Liver (tissue), 8 donors: ENCODE measurements at regions not wholly inside any gene's neighbourhood (a gene's known extent, or its start where the extent isn't known, plus 50 kb on each side); places are given as distances from the start of the nearest gene placed in this dataset.

Experiments
- DNase-seq: peaks from one replicate; pipeline ENCODE4 v3.0.0-alpha.2; 2017; ENCODE audit warnings: low spot score
- H3K27ac ChIP-seq, 2 donors: one replicate each; pipeline ENCODE4 v1.7.0; 2013; ENCODE audit warnings: inconsistent platforms in 2 of 2, low read length in 2 of 2, control low read depth in 1 of 2, low read depth in 1 of 2, mild to moderate bottlenecking in 1 of 2
- H3K27me3 ChIP-seq, 4 donors: one replicate each; pipeline versions ENCODE4 v1.6.1 to v1.7.0; 2013; ENCODE audit warnings: low read length in 3 of 4, inconsistent platforms in 1 of 4, mild to moderate bottlenecking in 1 of 4, moderate library complexity in 1 of 4; ENCODE audit not compliant: control insufficient read depth in 4 of 4, insufficient read depth in 4 of 4
- H3K36me3 ChIP-seq, 4 donors: one replicate each; pipeline versions ENCODE4 v1.6.1 to v1.7.0; 2013; ENCODE audit warnings: low read length in 3 of 4, mild to moderate bottlenecking in 3 of 4, low read depth in 1 of 4, moderate library complexity in 1 of 4; ENCODE audit not compliant: control insufficient read depth in 4 of 4, insufficient read depth in 3 of 4
- H3K4me1 ChIP-seq, 4 donors: one replicate each; pipeline versions ENCODE4 v1.6.1 to v1.7.0; 2013; ENCODE audit warnings: low read length in 3 of 4, mild to moderate bottlenecking in 3 of 4, moderate library complexity in 1 of 4; ENCODE audit not compliant: control insufficient read depth in 4 of 4, insufficient read depth in 4 of 4
- H3K4me3 ChIP-seq, 3 donors: one replicate each; pipeline versions ENCODE4 v1.6.1 to v1.7.0; 2013; ENCODE audit warnings: low read length in 3 of 3, control low read depth in 1 of 3, low read depth in 1 of 3, mild to moderate bottlenecking in 1 of 3
- H3K9ac ChIP-seq, 2 donors: one replicate each; pipeline ENCODE4 v1.7.0; 2013; ENCODE audit warnings: low read length in 2 of 2, mild to moderate bottlenecking in 2 of 2, moderate library complexity in 2 of 2, control low read depth in 1 of 2, low read depth in 1 of 2
- H3K9me3 ChIP-seq, 4 donors: one replicate each; pipeline versions ENCODE4 v1.6.1 to v1.7.0; 2013; ENCODE audit warnings: low read length in 3 of 4; ENCODE audit not compliant: control insufficient read depth in 4 of 4
- ATF3 ChIP-seq: IDR thresholded peaks from 2 replicates; pipeline ENCODE4 v1.6.1; 2016; ENCODE audit warnings: antibody characterized with exemption
- CTCF ChIP-seq: fragments of 150-350 bp; IDR thresholded peaks from 2 replicates; pipeline ENCODE4 v1.5.1; 2017; ENCODE audit warnings: improper control_type of control experiment, low read depth, low read length; ENCODE audit not compliant: missing input control
- EGR1 ChIP-seq, 2 donors: IDR thresholded peaks; 2 replicates each; pipeline ENCODE4 v1.6.1; 2016 to 2018; ENCODE audit warnings: antibody characterized with exemption in 2 of 2, low read depth in 2 of 2
- FOXA1 ChIP-seq: IDR thresholded peaks from 2 replicates; pipeline ENCODE4 v1.6.1; 2016; ENCODE audit warnings: antibody characterized with exemption
- FOXA2 ChIP-seq: IDR thresholded peaks from 2 replicates; pipeline ENCODE4 v1.6.1; 2016; ENCODE audit warnings: antibody characterized with exemption
- GABPA ChIP-seq, 2 donors: IDR thresholded peaks in 1 of 2; conservative IDR thresholded peaks in 1 of 2; 2 replicates each; pipeline ENCODE4 v1.6.1; 2016; ENCODE audit warnings: antibody characterized with exemption in 2 of 2, mild to moderate bottlenecking in 1 of 2, moderate library complexity in 1 of 2
- HNF4A ChIP-seq, 2 donors: conservative IDR thresholded peaks; 2 replicates each; pipeline ENCODE4 v1.6.1; 2016; ENCODE audit warnings: antibody characterized with exemption in 2 of 2, mild to moderate bottlenecking in 2 of 2
- HNF4G ChIP-seq: IDR thresholded peaks from 2 replicates; pipeline ENCODE4 v1.6.1; 2016; ENCODE audit warnings: antibody characterized with exemption
- JUND ChIP-seq, 2 donors: IDR thresholded peaks; 2 replicates each; pipeline ENCODE4 v1.6.1; 2016; ENCODE audit warnings: antibody characterized with exemption in 2 of 2
- NR2F2 ChIP-seq: IDR thresholded peaks from 2 replicates; pipeline ENCODE4 v1.6.1; 2016; ENCODE audit warnings: antibody characterized with exemption
- RAD21 ChIP-seq, 2 donors: IDR thresholded peaks; 2 replicates each; pipeline ENCODE4 v1.6.1; 2016; ENCODE audit warnings: antibody characterized with exemption in 2 of 2, mild to moderate bottlenecking in 2 of 2
- RXRA ChIP-seq, 2 donors: IDR thresholded peaks; 2 replicates each; pipeline ENCODE4 v1.6.1; 2017 to 2018; ENCODE audit warnings: antibody characterized with exemption in 2 of 2, mild to moderate bottlenecking in 1 of 2
- SP1 ChIP-seq: IDR thresholded peaks from 2 replicates; pipeline ENCODE4 v1.6.1; 2018; ENCODE audit warnings: antibody characterized with exemption, mild to moderate bottlenecking
- TAF1 ChIP-seq: conservative IDR thresholded peaks from 2 replicates; pipeline ENCODE4 v1.6.1; 2016; ENCODE audit warnings: antibody characterized with exemption, mild to moderate bottlenecking
- YY1 ChIP-seq: IDR thresholded peaks from 2 replicates; pipeline ENCODE4 v1.6.1; 2016; ENCODE audit warnings: antibody characterized with exemption, mild to moderate bottlenecking
- ZBTB33 ChIP-seq: IDR thresholded peaks from 2 replicates; pipeline ENCODE4 v1.6.1; 2016; ENCODE audit warnings: antibody characterized with exemption
- WGBS: extraction: QIAGEN DNeasy Blood & Tissue Kit; methylation state at CpG from one replicate; pipeline ENCODE4 v1.1.7; 2013; 5-methylcytosine and 5-hydroxymethylcytosine counted together
- TF ChIP-seq, protein P1 (sequence below): IDR thresholded peaks from 2 replicates; pipeline ENCODE4 v1.6.1; 2016; ENCODE audit warnings: antibody characterized with exemption, mild to moderate bottlenecking
- TF ChIP-seq, protein P2 (sequence below): IDR thresholded peaks from 2 replicates; pipeline ENCODE4 v1.6.1; 2016; ENCODE audit warnings: antibody characterized with exemption
- donor health status: healthy.
- donor health status: healthy.
- donor health status: healthy.
- donor health status: healthy.
- donor health status: healthy.

- H3K27ac ChIP-seq = no peak overlapping the region
- H3K4me1 ChIP-seq = no peaks in the 10 kb centered on the region
- H3K9me3 ChIP-seq = peaks cover 0 to 2% (median 0%) of the 10 kb centered on the region in 4 donors
- no peak for DNase-seq
- H3K9ac ChIP-seq = no peak overlapping the region
- no peaks in the 10 kb centered on the region for H3K36me3 ChIP-seq
- TF ChIP-seq TAF1 = no peak
- TF ChIP-seq ATF3 = no peak
- TF ChIP-seq JUND (IDR thresholded peaks at IDR 0.05) = no peak
- no peak for TF ChIP-seq ZBTB33
- TF ChIP-seq, protein P1, sequence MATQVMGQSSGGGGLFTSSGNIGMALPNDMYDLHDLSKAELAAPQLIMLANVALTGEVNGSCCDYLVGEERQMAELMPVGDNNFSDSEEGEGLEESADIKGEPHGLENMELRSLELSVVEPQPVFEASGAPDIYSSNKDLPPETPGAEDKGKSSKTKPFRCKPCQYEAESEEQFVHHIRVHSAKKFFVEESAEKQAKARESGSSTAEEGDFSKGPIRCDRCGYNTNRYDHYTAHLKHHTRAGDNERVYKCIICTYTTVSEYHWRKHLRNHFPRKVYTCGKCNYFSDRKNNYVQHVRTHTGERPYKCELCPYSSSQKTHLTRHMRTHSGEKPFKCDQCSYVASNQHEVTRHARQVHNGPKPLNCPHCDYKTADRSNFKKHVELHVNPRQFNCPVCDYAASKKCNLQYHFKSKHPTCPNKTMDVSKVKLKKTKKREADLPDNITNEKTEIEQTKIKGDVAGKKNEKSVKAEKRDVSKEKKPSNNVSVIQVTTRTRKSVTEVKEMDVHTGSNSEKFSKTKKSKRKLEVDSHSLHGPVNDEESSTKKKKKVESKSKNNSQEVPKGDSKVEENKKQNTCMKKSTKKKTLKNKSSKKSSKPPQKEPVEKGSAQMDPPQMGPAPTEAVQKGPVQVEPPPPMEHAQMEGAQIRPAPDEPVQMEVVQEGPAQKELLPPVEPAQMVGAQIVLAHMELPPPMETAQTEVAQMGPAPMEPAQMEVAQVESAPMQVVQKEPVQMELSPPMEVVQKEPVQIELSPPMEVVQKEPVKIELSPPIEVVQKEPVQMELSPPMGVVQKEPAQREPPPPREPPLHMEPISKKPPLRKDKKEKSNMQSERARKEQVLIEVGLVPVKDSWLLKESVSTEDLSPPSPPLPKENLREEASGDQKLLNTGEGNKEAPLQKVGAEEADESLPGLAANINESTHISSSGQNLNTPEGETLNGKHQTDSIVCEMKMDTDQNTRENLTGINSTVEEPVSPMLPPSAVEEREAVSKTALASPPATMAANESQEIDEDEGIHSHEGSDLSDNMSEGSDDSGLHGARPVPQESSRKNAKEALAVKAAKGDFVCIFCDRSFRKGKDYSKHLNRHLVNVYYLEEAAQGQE = no peak
- no peak for TF ChIP-seq EGR1 (IDR thresholded peaks at IDR 0.05; ENCODE audit: low read depth in 2 of 2)
- TF ChIP-seq YY1 = no peak
- no peak for TF ChIP-seq NR2F2
- no peak for TF ChIP-seq HNF4A (conservative IDR thresholded peaks at IDR 0.05)
- TF ChIP-seq CTCF = no peak
- TF ChIP-seq GABPA (IDR thresholded peaks at IDR 0.05 in 1 of 2, conservative IDR thresholded peaks at IDR 0.05 in 1 of 2) = no peak
- TF ChIP-seq RXRA (IDR thresholded peaks at IDR 0.05) = no peak
- TF ChIP-seq SP1 = no peak
- no peak for TF ChIP-seq HNF4G
- TF ChIP-seq, protein P2, sequence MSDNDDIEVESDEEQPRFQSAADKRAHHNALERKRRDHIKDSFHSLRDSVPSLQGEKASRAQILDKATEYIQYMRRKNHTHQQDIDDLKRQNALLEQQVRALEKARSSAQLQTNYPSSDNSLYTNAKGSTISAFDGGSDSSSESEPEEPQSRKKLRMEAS = no peak
- no peak for TF ChIP-seq RAD21 (IDR thresholded peaks at IDR 0.05)
- TF ChIP-seq FOXA2 = no peak
- TF ChIP-seq FOXA1 = no peak
- WGBS = 76% methylated on average over 14 of the region's 14 CpGs
- H3K27me3 ChIP-seq = no peaks in the 10 kb centered on the region
- no peak overlapping the region for H3K4me3 ChIP-seq
Observed at GRCh38 chr9:11366585-11367129, 753.9 kb upstream of the PTPRD start.
